RCC 7860 (cell line): ENCODE measurements at regions not wholly inside any gene's neighbourhood (a gene's known extent, or its start where the extent isn't known, plus 50 kb on each side); places are given as distances from the start of the nearest gene placed in this dataset.

Experiments
- DNase-seq: peaks from one replicate; pipeline ENCODE4 v3.0.0-alpha.2; 2015; ENCODE audit warnings: low spot score
- FAIRE-seq: peaks from 2 replicates; lab custom pipeline; 2012; peaks lifted over from hg19 to GRCh38; lab: Jason Lieb, UNC

DNA sequence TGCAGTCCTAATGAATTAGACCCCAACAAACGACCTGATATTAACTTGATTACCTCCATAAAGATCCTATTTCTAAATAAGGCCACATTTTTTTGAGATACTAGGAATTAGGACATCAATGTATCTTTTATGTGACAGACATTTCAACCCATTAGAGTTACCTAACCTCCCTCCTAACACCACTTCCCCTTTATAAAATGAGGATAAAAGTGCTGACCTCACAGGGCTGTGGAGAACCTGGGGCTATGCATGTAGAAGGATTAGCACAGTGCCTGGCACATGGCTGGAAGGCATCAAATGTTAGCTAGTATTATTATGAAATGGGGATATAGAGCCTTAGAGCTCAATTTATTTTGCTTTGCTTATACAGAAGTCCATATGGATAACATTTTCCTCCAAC, 53.5 kb upstream of the LRRN1 start:
- no peak for FAIRE-seq
- DNase-seq: no peak

DNA sequence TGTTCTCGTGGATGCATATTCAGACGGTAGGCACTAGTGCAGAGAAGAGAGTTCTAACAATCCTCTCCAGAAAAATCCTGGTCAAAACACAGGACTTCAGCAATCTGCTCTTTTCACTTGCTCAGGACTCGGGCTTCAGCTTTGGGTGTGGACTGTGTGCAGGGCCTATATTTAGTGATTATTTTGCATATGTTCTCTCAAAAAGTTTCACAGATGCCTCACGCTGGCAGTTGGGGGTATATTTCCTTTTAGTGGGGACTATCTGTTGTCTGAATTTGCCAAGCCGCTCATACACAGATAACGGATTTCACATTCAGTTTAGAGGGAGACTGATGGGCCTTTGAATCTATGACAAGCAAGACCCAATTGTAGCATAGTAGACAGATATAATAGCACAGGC, 54.4 kb upstream of the LRRN1 start:
- DNase-seq (no peak), FAIRE-seq (no peak)

DNA sequence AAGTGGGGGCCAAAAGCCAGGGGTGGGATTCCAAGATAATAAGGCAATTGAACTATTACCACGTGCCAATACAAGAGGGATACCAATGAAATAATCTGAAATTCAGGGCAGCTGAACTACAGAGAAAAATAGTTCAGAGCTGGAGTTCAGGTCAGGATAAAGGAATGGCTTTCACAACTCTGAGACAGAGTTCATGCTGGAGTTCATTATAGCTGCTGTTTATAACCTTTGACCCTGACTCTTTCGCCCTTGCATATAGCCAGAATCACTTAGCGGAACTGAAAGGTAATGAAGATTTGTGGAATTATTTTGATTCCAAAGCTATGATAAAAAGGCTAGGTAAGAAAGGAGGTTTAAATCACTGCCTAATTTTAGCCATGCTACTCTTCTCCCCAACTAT, 55.5 kb upstream of the LRRN1 start:
- FAIRE-seq (no peak), DNase-seq (no peak)

DNA sequence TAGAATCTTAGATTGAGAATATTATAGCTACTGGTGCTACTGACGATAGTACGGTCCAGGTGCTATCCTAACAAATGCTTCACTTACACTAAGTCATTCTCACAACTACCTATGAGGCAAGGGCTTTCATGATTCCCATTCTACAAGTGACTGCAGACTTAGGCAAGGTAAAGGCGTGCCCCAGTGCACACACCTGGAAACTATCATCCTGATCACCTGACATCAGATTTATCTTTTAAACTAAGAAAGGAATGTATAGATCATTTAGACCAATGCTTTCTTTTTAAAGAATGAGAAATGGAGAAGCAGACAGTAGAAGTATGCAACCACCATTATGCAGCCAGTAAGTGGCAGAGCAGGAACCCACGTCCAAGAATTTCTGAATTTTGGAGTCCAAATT, 59.2 kb upstream of the LRRN1 start:
- FAIRE-seq (no peak), DNase-seq (no peak)

DNA sequence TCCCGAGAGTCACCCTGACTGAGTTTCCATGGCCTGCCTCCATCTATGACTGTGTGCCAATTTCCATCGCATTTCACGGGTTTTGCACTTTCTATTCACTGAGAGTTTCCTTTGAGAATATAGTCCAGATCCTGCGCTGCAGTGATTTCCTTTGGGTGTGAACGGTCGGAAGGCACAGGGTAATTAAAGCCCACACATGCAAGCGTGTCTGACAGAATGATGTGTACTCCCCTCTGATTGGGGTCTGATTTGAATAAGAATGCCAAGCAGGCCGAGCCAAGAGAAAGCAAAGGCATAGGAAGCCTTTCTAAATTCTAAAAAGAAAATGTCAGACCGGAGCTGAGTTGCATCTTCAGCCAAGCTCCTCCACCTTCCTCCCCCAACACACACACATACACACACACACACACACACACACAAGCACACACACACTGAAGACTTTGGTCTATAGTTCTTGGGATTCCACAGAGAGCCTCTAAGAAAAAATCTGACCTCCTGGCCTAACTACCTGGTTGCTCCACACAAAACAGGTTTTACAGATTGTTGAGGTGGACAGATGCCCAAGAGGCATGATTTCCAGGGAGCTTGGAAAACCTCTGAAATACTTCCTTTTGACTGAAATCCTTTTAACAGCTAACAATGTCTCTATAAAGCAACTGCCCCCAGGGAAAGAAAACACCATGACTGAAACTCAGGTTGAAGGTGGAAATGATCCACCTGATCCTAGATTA, 59.7 kb upstream of the LRRN1 start:
- DNase-seq (no peak), FAIRE-seq (no peak)

DNA sequence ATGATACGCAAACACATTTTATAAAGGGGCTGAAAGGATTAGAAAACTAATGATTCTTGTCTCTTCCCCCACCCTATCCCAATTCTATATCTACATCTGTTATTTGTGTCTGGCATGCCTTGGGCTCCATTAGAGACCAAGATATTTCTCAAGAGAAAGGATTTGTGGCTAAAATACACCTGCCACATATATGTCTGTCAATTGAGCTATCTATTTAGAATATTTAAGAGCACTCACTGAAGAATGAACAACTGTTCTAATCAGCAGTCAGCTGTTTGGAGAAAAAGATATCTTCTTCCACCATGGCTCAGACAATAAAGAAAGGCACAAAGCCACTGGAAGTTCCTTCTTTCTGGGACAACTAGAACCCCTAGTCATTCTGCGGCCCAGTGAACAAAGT, 61.7 kb upstream of the LRRN1 start:
- DNase-seq (no peak), FAIRE-seq (no peak)

DNA sequence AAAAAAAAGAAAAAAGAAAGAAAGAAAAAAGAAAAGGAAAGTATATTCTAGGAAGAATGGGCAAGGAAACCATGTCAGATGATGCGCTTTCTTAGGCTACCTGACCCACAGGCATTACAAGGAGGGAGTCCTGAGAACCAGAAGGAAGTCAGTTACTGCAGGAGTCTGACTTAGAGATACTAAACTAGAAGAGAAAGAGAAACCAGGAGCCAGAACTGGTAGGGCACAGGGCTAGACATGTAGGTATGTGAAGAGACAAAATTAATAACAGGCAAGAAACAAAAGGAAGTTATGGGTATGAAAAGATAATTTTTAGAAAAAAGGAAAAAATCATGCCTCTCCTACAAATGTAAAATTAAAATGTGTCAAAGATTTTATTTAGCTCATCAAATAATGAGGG, 63.3 kb upstream of the LRRN1 start:
- FAIRE-seq: no peak
- DNase-seq: no peak

DNA sequence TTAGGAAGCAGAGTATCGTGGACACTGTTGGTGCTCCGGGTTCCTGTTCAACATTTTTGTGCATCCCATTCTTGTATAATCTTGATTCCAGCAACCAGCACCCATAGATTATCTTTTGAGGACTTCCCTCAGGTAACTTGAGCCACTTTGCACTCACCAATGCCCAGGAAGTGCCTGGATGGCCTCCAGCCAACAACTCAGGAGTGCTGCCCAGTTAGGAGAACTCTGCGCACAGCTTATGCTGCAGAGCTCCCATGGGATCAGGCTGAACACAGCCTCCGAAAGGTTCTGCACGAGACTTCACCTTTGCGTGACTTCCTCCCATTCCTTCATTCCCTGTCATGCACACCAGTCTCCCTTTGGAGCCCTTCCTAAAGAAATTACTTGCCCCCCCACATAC, 64.3 kb upstream of the LRRN1 start:
- DNase-seq (no peak), FAIRE-seq (no peak)

DNA sequence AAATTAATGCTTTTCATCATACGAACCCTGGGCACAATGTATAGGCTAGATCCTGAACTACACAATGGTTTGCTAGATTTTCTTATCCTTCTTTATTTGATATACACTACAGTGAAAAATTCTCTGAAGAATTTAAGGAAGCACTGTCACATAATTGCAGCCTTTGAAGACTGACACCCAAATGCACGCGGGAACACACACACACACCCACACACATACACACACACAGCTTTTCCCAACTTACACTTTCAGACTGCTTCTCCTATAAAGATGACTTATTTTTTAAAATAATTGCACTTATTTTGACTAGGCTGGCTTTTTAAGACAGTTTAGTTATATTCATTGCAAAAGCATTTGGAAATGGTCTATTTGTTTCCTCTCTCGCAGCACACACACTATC, 70.0 kb upstream of the LRRN1 start:
- DNase-seq (no peak), FAIRE-seq (no peak)

DNA sequence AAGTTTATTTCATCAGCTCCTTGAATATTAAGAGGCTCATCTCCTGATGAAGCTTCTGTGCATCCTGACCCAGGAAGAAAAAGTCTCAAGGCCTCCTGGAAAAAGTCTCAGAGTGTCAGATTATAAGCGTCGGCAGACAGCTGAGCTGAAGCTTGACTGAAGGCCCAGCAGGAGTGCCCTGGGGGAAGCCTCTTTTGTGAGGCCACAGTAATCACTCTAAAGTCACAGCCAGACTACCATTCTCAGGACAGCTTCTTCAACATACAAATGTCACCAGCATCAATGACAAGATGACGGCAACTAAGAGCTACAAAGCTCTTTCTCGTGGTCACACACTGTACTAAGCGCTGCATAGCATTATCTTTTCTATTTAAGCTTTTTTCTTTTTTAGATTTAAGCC, 72.7 kb upstream of the LRRN1 start:
- FAIRE-seq (no peak), DNase-seq (no peak)

DNA sequence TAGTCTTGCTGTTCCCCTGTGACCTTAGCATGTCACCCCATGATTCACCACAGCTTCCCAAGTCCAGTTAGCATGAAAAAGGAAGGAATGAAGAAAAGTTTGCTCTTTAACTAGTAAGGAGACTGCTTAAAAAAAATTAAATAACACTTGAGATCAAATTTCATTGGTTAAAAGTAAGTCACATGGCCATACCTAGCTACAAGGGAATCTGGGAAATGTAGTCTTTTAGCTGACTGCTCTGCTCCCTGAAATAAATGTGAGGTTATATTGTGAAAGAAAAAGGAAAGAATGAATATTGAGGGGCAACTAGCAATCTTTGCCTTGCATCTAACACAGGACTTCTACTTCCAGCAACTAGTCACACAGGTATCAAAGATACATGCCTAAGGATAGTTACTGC, 84.7 kb upstream of the LRRN1 start:
- FAIRE-seq (no peak), DNase-seq (no peak)

DNA sequence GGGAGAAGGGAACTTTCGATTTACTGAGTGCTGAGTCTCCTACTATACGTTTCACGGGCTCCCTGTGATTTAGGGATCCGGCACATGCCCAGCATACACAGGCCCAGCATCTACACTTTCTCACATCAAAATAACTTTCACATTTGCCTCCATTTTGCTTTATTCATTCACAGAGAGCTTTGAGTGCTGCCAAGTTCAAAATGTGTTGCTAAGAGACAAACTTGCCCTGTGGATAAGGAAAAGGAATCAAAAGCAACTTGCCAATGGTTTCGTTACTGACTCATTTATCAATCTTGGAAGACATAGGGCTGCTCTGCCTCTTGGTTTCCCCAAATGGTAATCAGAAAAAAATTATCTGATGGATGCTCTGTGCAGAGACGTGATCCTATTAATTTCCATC, 86.3 kb upstream of the LRRN1 start:
- DNase-seq (no peak), FAIRE-seq (no peak)

DNA sequence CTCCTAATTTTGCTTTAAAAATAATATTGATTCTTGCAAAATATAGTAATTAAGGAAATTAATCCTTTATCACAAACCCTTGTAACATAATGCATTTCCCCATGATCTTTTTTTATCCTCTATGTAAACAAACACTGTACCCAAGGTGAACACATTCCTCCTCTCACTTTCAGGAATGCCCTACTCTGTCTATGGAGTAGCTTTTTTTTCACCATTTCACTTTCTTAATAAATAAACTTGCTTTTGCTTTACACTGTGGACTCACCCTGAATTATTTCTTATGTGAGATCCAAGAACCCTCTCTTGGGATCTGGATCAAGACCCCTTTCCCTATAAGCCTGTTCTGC, 90.5 kb upstream of the LRRN1 start:
- FAIRE-seq (no peak), DNase-seq (no peak)

DNA sequence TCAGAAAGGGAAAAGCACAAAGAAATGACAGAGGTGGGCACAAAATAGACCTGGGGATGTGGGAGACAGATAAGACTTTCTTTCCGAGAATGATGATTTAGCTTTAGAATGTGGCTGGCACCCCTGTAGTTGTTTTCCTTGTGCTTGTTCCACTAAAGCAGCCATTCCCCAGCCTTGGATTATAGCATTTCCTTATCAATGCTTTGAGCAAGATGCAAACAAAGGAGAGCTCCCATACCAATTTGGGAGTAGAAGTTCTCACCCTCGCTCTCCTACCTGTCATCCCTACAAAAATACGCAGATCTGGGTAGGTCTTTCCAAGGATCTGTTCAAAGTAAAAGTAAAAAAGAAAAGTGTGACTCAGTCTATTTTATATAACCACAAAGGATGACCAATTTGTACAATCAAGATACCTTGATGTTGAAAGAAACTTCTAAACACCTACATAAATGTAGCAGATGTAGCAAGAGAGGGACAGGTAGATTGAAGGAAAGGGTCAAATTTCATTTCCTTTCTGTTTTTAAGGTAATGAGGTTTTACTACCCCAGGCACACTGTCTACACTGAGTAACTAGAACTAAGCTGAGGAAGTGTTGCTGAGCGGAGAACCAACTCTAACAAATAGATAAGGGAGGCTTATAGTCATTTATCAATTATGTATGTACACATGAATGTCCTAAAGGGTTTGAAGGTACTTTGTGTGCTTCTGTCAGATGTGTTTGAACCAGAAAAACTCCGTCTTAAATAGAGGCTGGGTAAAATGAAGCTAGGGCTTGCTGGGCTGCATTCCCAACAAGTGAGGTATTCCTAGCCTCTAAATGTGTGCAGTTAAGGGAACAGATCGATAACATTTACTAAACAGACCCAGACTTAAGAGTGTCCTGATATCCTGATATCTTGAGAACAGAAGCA, 91.1 kb upstream of the LRRN1 start:
- DNase-seq (no peak), FAIRE-seq (no peak)

DNA sequence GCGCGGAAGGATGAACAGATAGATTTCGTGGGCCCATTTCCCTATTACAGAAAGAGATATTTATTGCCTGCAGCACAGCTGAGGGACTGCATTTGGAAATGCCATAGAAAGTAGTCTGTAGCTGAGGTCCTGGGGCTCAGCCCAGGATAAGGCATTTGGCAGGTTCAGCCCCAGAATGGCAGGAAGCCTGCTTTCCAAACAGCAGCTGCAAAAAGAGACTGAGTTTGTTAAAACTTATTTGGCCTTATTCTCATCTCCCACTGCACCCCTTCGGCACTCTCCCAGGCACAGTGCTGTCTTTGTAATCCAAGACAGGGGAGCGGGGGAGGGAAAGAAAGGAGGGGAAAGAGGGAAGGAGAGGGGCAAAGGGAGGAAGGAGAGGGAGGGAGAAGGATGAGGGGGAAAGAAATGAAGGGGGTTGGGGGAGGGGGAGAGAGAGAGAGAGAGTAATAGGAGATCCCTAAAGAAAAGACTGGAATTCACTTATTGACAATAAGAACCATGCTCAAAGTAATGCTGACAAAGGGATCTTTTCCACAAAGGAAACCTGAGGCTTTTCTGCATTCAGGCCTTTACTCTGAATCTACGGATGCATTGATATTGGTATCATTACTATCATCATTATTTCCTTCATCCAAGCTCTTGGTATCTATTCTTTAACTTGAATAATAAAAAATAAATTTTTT, 94.0 kb upstream of the LRRN1 start:
- DNase-seq: no peak
- no peak for FAIRE-seq

DNA sequence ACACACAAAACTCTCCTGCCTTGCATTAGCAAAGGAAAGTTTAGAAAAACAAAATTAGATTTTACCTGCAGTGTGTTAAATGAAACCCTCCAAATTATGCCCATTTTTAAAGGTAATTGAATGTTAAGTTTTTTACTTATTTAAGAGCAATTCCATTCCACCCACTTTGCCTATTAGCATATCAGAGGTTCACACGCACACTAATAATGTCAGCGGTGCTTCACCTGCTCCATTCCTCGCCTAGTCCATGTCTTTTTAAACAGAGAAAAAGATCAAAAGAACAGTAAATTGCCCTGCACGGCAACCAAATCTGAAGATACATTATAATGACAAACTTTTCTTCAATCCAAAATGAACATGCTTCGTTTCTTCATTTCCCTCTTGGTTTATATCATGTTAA, 97.3 kb upstream of the LRRN1 start:
- DNase-seq (no peak), FAIRE-seq (no peak)

DNA sequence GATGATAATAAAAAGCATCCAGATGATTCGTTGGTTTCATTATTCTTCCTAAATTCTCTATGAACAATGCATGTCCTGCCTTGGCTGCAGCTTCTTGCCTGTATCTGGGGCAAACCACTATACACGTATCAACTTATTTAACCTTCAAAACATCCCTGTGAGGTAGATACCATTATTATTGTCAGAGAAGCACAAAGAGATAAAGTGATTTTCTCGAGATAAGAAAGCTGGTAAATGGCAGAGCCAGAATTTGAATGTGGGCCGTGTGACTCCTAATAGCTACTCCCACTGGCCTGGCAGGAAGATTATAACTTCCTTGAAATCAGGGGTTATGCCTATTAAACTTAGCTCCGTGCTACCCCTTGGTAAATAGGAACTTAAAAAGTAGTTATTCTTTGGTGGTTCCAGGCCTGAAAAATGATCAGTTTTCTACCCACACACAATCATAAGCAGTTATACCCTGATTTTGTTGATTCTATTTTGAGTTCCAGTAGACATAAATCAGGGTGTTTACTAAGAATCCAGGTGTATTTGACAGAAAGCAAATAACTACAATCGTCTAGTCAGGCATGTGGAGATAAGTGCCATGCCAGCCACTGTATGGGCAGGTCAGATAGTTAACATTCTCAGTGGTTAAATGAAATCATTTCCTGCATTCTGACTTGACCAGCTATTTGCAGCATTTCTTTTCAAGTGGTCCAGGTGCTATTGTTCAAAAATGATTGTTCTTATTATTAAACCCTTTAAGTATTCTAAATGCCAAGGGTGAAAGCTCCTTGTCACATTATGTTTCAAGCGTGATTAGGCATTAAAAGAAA, 99.2 kb upstream of the LRRN1 start:
- DNase-seq (no peak), FAIRE-seq (no peak)

DNA sequence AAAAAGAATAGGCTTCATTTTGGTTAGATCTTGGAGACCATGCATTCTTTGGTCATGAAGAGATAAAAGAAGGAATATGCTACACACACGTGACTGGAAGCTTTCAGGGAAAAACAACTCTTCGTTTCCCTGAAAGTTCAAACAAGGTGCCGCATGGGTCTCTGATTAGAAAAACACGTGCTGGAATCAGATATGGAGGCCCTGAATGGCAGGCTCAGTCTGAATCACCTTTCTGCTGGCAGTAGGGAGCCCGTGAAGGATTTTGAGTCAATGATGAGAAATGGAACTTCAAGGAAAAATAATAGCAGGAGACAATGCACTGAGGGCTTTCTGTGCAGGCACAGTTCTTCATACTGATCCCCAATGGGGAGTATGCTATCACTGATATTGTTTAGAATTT, 99.8 kb upstream of the LRRN1 start:
- DNase-seq (no peak), FAIRE-seq (no peak)

DNA sequence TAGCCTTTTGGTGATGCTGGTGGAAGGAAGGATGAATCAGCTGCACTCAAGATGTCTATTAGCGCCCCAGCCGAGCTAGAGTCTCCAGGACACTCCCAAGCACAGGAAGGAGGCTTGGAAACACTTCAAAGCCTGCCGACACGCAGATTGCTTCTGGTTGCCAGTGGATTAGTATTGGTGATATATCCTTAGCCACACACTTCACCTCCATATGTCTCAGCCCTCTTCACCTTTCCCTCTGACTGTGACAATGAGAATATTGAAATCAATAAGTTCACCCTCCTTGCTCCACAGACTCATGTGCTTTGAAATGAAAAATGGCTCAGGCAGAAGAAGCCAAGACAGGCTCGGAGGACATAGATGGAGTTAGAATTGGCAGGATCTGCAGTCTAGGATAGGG, 102.9 kb upstream of the LRRN1 start:
- no peak for DNase-seq
- FAIRE-seq: no peak

DNA sequence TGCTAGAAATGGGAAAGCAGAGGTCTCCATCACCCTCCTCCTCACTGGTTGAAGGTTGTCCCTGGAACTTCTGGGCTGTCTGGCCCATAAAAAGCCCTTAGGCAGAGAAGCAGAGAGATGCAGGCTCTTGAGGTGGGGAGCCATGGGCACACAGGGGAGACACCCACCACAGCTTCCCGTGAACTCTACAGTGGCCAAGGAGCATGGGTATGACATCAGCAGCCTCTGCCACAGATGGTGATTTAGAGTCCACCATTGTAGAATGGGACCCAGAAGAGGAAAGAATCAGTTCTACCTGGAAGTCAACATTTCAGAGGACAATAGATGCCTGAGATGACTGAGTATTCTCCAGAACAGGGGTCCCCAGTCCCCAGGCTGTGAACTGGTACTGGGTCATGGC, 105.6 kb upstream of the LRRN1 start:
- no peak for FAIRE-seq

More for the DNA sequence above, 105.6 kb upstream of the LRRN1 start:
- DNase-seq: no peak
